ENCODE measurements at regions not wholly inside any gene's neighbourhood (a gene's known extent, or its start where the extent isn't known, plus 50 kb on each side); places are given as distances from the start of the nearest gene placed in this dataset.

DNA sequence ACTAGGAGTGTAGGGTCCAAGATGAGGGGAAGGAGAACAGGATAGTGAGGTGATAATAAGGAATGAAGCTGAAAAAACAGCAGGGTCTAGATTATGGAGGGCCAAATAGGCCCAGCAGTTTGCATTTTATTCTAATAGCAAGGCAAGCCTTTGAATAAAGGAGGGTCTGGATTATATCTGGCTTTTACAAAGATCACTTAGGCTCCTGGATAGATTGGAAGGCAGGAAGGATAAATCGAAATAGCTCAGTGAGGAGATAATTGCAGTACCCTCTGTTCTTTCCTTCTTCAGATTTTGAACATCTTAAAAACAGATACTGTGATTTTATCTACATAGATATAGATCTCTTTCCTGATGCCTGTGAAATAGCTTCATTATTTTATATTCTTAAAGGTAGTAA is 53.8 kb upstream of the PTGFR start:
- DNase-seq = no peak

DNA sequence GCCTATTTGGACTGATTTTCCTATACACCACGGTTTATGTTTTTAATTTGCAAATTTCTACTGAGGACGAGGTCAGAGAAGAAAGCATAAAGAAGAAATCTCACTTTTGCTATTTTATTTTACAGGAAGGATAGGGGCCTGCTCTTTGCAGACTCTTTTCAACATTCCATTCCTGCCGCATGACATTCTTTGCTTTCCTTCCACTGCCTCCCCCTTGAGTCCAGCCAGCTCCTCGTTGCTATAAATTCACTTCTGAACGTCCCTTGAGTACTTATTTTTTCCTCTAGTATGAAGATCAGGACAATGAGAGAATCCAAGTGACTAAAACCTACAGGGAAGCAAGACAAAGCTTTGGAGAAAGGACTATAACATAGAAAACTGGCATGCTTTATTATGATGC is 53.4 kb upstream of the PTGFR start:
- DNase-seq = no peak

DNA sequence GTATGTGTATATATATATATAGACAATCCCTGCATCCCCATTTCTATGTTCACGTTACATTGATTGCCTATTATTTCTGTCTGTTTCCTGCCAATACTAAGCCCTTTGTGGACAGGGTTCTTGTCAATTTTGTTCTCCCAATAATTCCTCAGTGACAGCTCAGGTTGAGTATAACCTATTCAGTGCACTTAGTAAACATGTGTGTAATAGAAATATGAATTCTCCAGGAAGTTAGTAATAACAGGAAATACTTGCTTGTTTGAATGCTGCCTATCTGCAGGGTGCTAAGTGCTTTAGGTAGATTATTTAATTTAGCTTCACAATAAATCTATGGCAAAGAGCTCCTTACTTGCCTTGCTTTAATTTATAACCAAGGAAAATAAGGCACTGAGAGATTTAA is 52.8 kb upstream of the PTGFR start:
- peak; percentile 44 for DNase-seq

DNA sequence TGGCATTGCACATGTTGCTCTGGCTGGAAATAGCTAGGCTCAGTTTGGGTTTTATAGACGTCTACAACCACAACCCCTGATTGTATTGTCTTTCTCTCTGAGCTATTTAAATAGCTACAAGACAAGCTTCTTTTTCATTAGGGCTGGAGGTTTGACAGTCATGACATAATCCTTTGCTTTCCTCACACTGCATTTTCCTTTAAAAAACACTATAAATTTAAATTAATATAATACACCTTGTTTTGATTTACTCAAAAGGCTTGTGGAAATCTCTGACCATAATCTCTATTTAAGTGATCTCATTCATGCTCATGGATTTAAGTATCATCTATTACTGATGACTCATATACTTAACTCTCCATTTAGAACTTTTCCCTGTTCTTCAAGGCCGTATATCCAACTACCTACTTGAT is 50.4 kb upstream of the PTGFR start:
- peak; percentile 50 for DNase-seq

All from DMS53 (cell line).